ENCODE measurements at regions not wholly inside any gene's neighbourhood (a gene's known extent, or its start where the extent isn't known, plus 50 kb on each side); places are given as distances from the start of the nearest gene placed in this dataset.

DNA sequence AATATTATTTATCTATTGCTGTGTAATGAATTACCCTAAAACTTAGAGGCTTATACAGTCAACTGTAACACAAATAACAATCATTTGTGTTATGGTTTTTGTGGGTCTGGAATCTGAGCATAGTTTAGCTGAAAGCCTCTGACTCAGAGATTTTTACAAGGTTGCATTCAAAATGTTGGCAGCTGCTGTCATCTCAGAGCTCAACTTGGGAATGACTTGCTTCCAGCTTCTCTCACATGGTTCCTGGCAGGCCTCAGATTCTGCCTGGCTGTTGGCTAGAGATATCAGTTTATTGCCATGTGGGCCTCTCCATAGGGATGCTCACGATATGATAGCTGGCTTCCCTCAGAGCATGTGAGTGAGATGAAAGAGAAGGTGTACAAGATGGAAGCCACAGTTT, 70.2 kb upstream of the BRWD3 start:
- CTCF ChIA-PET, result no interaction called here
- WGBS (ENCODE audit: missing lambda C conversion rate), result 7% methylated on average over 1 of the region's 1 CpG
- H3K4me2 ChIP-seq, result no peak overlapping the region
- no peaks in the 10 kb centered on the region for H3K9me3 ChIP-seq
- no peaks in the 10 kb centered on the region for H3K4me1 ChIP-seq
- H3K27ac ChIP-seq, result no peak overlapping the region
- no peak overlapping the region for H3K4me3 ChIP-seq
- FAIRE-seq (no peak), DNase-seq (ENCODE audit: low read depth in 1 of 2, low spot score in 1 of 2) (no peak), ATAC-seq (no peak)
- no peak for TF ChIP-seq RCOR1 (IDR thresholded peaks at IDR 0.05; ENCODE audit: low read depth, low read length)
- TF ChIP-seq GATA3 (IDR thresholded peaks at IDR 0.05; ENCODE audit: borderline replicate concordance), result no peak
- TF ChIP-seq RAD21 (conservative IDR thresholded peaks at IDR 0.05 in 1 of 2, IDR thresholded peaks at IDR 0.05 in 1 of 2), result no peak
- TF ChIP-seq POLR2A (IDR thresholded peaks at IDR 0.05; ENCODE audit: low read length), result no peak
- no peak for TF ChIP-seq HOXB5 (CRISPR knock-in tag; IDR thresholded peaks at IDR 0.05)
- TF ChIP-seq, protein P1, sequence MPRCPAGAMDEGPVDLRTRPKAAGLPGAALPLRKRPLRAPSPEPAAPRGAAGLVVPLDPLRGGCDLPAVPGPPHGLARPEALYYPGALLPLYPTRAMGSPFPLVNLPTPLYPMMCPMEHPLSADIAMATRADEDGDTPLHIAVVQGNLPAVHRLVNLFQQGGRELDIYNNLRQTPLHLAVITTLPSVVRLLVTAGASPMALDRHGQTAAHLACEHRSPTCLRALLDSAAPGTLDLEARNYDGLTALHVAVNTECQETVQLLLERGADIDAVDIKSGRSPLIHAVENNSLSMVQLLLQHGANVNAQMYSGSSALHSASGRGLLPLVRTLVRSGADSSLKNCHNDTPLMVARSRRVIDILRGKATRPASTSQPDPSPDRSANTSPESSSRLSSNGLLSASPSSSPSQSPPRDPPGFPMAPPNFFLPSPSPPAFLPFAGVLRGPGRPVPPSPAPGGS (IDR thresholded peaks at IDR 0.05), result no peak
- no peak for TF ChIP-seq JUNB (IDR thresholded peaks at IDR 0.05)
- no peak for TF ChIP-seq RFX5 (IDR thresholded peaks at IDR 0.05)
- TF ChIP-seq KDM5A (IDR thresholded peaks at IDR 0.05), result no peak
- TF ChIP-seq, protein P2, sequence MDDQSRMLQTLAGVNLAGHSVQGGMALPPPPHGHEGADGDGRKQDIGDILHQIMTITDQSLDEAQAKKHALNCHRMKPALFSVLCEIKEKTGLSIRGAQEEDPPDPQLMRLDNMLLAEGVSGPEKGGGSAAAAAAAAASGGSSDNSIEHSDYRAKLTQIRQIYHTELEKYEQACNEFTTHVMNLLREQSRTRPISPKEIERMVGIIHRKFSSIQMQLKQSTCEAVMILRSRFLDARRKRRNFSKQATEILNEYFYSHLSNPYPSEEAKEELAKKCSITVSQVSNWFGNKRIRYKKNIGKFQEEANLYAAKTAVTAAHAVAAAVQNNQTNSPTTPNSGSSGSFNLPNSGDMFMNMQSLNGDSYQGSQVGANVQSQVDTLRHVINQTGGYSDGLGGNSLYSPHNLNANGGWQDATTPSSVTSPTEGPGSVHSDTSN (IDR thresholded peaks at IDR 0.05), result no peak
- TF ChIP-seq HOXB13 (CRISPR knock-in tag; IDR thresholded peaks at IDR 0.05; ENCODE audit: low read depth), result no peak
- TF ChIP-seq HEYL (CRISPR knock-in tag; IDR thresholded peaks at IDR 0.05), result no peak
- no peak for TF ChIP-seq RNF2 (IDR thresholded peaks at IDR 0.05; ENCODE audit: borderline replicate concordance, low read depth)
- TF ChIP-seq FOSL2 (IDR thresholded peaks at IDR 0.05), result no peak
- no peak for TF ChIP-seq FOSL2 (CRISPR knock-in tag; IDR thresholded peaks at IDR 0.05)
- TF ChIP-seq, protein P3, sequence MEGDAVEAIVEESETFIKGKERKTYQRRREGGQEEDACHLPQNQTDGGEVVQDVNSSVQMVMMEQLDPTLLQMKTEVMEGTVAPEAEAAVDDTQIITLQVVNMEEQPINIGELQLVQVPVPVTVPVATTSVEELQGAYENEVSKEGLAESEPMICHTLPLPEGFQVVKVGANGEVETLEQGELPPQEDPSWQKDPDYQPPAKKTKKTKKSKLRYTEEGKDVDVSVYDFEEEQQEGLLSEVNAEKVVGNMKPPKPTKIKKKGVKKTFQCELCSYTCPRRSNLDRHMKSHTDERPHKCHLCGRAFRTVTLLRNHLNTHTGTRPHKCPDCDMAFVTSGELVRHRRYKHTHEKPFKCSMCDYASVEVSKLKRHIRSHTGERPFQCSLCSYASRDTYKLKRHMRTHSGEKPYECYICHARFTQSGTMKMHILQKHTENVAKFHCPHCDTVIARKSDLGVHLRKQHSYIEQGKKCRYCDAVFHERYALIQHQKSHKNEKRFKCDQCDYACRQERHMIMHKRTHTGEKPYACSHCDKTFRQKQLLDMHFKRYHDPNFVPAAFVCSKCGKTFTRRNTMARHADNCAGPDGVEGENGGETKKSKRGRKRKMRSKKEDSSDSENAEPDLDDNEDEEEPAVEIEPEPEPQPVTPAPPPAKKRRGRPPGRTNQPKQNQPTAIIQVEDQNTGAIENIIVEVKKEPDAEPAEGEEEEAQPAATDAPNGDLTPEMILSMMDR (IDR thresholded peaks at IDR 0.05), result no peak
- TF ChIP-seq, protein P4, sequence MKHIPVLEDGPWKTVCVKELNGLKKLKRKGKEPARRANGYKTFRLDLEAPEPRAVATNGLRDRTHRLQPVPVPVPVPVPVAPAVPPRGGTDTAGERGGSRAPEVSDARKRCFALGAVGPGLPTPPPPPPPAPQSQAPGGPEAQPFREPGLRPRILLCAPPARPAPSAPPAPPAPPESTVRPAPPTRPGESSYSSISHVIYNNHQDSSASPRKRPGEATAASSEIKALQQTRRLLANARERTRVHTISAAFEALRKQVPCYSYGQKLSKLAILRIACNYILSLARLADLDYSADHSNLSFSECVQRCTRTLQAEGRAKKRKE (CRISPR knock-in tag; IDR thresholded peaks at IDR 0.05; ENCODE audit: low read depth), result no peak
- POLR2A ChIA-PET, result no interaction called here

DNA sequence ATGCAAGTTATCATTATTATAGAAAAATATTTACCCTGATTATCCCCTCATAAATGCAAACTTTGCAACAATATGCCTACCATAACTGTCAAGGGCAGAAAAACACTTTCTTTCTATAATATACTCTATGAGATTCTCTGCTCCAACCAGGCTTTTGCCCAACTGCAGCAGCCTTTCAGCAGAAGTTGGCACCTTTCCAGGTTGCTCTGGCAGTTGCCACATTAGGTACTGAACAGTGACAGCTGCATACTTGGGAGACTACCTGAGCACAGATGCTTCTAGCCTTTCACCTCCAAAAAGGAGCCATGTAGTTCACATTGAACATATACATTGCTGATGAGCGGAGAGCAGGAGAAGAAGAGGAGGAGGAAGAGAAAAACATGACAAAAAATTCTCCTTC, 69.5 kb upstream of the BRWD3 start:
- Histone ChIP-seq H3K9me3 (no peaks in the 10 kb centered on the region), H3K4me3 (no peak overlapping the region), H3K4me1 (no peaks in the 10 kb centered on the region), H3K27ac (no peak overlapping the region), H3K4me2 (no peak overlapping the region)
- CTCF ChIA-PET, result no interaction called here
- 42% methylated on average over 1 of the region's 1 CpG for WGBS (ENCODE audit: missing lambda C conversion rate)
- POLR2A ChIA-PET, result no interaction called here
- DNase-seq (ENCODE audit: low read depth in 1 of 2, low spot score in 1 of 2) (no peak), FAIRE-seq (no peak), ATAC-seq (no peak)
- TF ChIP-seq HEYL (CRISPR knock-in tag; IDR thresholded peaks at IDR 0.05) (no peak), NPAS2 (CRISPR knock-in tag; IDR thresholded peaks at IDR 0.05; ENCODE audit: borderline replicate concordance) (no peak), HOXB5 (CRISPR knock-in tag; IDR thresholded peaks at IDR 0.05) (no peak), CBX2 (IDR thresholded peaks at IDR 0.05; ENCODE audit: borderline replicate concordance, low read depth) (no peak), SREBF2 (IDR thresholded peaks at IDR 0.05) (no peak), NR3C1 (IDR thresholded peaks at IDR 0.05) (no peak), SMC3 (IDR thresholded peaks at IDR 0.05) (no peak), ZSCAN20 (CRISPR knock-in tag; IDR thresholded peaks at IDR 0.05) (no peak), ZC3H11A (IDR thresholded peaks at IDR 0.05) (no peak), KDM5A (IDR thresholded peaks at IDR 0.05) (no peak), POLR2A (IDR thresholded peaks at IDR 0.05; ENCODE audit: low read length) (no peak), PHF8 (IDR thresholded peaks at IDR 0.05; ENCODE audit: borderline replicate concordance, low read depth) (no peak), CEBPB (IDR thresholded peaks at IDR 0.05) (no peak), BHLHE40 (IDR thresholded peaks at IDR 0.05; ENCODE audit: low read depth, low read length) (no peak)
- TF ChIP-seq, protein P5, sequence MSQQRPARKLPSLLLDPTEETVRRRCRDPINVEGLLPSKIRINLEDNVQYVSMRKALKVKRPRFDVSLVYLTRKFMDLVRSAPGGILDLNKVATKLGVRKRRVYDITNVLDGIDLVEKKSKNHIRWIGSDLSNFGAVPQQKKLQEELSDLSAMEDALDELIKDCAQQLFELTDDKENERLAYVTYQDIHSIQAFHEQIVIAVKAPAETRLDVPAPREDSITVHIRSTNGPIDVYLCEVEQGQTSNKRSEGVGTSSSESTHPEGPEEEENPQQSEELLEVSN (IDR thresholded peaks at IDR 0.05; ENCODE audit: borderline replicate concordance, low read depth), result no peak
- TF ChIP-seq, protein P6, sequence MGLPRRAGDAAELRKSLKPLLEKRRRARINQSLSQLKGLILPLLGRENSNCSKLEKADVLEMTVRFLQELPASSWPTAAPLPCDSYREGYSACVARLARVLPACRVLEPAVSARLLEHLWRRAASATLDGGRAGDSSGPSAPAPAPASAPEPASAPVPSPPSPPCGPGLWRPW (IDR thresholded peaks at IDR 0.05), result no peak

Measured in A549 (cell line).